ENCODE measurements at regions not wholly inside any gene's neighbourhood (a gene's known extent, or its start where the extent isn't known, plus 50 kb on each side); places are given as distances from the start of the nearest gene placed in this dataset.

GRCh38 chr7:67762516-67762915 is 765.9 kb downstream of the TYW1 start:
- Histone ChIP-seq H3K36me3 (no peaks in the 10 kb centered on the region), H3K4me3 (no peak overlapping the region), H3K27me3 (no peaks in the 10 kb centered on the region), H3K9me3 (no peaks in the 10 kb centered on the region)
- no peak for DNase-seq

DNA sequence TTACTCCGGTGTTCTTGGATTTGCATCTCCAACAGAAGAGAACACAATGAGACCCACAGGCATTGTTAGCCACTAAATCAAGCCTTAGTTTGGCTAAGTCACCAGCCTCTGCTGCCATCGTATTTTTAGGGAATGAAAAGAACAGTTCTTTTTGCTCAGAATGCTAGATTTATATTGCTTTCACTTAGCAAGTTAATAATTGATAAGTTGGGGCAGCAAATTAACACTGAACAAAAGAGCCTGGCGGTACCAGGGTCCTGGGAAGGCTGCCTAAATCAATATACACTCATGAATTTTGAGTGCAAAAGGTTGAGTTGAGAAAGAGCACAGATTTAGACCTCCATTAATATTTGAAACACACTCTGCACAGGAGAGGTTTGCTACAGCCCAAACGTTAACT is 767.7 kb downstream of the TYW1 start:
- no peak for DNase-seq
- Histone ChIP-seq H3K9me3 (no peaks in the 10 kb centered on the region), H3K36me3 (no peaks in the 10 kb centered on the region), H3K27me3 (no peaks in the 10 kb centered on the region), H3K4me3 (no peak overlapping the region)

GRCh38 chr7:67765481-67766175 is 769.0 kb downstream of the TYW1 start:
- Histone ChIP-seq H3K27me3 (no peaks in the 10 kb centered on the region), H3K4me3 (no peak overlapping the region), H3K36me3 (no peaks in the 10 kb centered on the region), H3K9me3 (no peaks in the 10 kb centered on the region)
- DNase-seq, result no peak

DNA sequence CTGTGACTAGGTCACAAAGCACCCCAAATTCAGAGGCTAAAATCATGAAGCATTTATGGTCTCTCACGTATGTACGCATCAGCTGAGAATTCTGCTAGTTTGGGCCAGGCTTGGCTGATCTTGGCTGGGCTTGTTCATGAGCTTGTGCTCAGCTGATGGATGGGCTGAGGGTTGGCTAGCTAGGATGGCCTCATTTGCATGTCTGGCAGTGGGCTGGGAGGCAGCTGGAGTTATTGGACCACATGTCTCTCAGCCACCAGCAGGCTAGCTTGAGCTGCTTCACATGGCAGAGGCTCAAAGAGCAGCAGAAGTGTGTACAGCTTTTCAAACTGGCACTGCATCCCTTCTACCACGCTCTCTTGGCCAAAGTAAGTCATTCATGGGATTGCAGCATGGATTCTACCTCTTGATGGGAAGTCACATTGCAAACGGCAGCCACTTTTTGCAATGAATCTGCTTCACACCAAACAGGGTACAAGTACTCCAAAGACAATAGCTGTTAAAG is 770.3 kb downstream of the TYW1 start:
- Histone ChIP-seq H3K36me3 (no peaks in the 10 kb centered on the region), H3K27me3 (no peaks in the 10 kb centered on the region)
- no peak for DNase-seq

GRCh38 chr7:67771846-67772605 is 775.4 kb downstream of the TYW1 start:
- Histone ChIP-seq H3K4me3 (no peak overlapping the region), H3K27me3 (no peaks in the 10 kb centered on the region), H3K36me3 (no peaks in the 10 kb centered on the region), H3K9me3 (no peaks in the 10 kb centered on the region)
- DNase-seq, result no peak

More for the DNA sequence above, 770.3 kb downstream of the TYW1 start:
- H3K9me3 ChIP-seq, result no peaks in the 10 kb centered on the region
- H3K4me3 ChIP-seq, result no peak overlapping the region

GRCh38 chr7:67773081-67773480 is 776.4 kb downstream of the TYW1 start:
- no peak overlapping the region for H3K4me3 ChIP-seq
- H3K36me3 ChIP-seq, result no peaks in the 10 kb centered on the region
- no peak for DNase-seq
- H3K27me3 ChIP-seq, result no peaks in the 10 kb centered on the region
- H3K9me3 ChIP-seq, result no peaks in the 10 kb centered on the region

- Histone ChIP-seq H3K27me3 (no peaks in the 10 kb centered on the region), H3K4me3 (no peak overlapping the region), H3K36me3 (no peaks in the 10 kb centered on the region), H3K9me3 (no peaks in the 10 kb centered on the region)
- no peak for DNase-seq
Observed at GRCh38 chr7:67777119-67777518, 780.5 kb downstream of the TYW1 start.

- no peak for DNase-seq
- no peaks in the 10 kb centered on the region for H3K9me3 ChIP-seq
- no peak overlapping the region for H3K4me3 ChIP-seq
- no peaks in the 10 kb centered on the region for H3K36me3 ChIP-seq
- H3K27me3 ChIP-seq, result no peaks in the 10 kb centered on the region
Observed at GRCh38 chr7:67781841-67782240, 785.2 kb downstream of the TYW1 start.

GRCh38 chr7:67786021-67786420 is 789.4 kb downstream of the TYW1 start:
- no peaks in the 10 kb centered on the region for H3K9me3 ChIP-seq
- no peak overlapping the region for H3K4me3 ChIP-seq
- H3K36me3 ChIP-seq, result no peaks in the 10 kb centered on the region
- DNase-seq, result no peak
- H3K27me3 ChIP-seq, result no peaks in the 10 kb centered on the region

GRCh38 chr7:67788669-67789068 is 792.0 kb downstream of the TYW1 start:
- Histone ChIP-seq H3K4me3 (no peak overlapping the region), H3K36me3 (no peaks in the 10 kb centered on the region), H3K9me3 (no peaks in the 10 kb centered on the region), H3K27me3 (no peaks in the 10 kb centered on the region)
- DNase-seq, result no peak

GRCh38 chr7:67791918-67792317 is 795.3 kb downstream of the TYW1 start:
- H3K27me3 ChIP-seq, result no peaks in the 10 kb centered on the region
- no peak for DNase-seq

GRCh38 chr7:67794544-67794943 is 797.9 kb downstream of the TYW1 start:
- no peaks in the 10 kb centered on the region for H3K36me3 ChIP-seq
- H3K4me3 ChIP-seq, result no peak overlapping the region
- no peaks in the 10 kb centered on the region for H3K27me3 ChIP-seq
- H3K9me3 ChIP-seq, result no peaks in the 10 kb centered on the region
- no peak for DNase-seq

More at GRCh38 chr7:67791918-67792317, 795.3 kb downstream of the TYW1 start:
- Histone ChIP-seq H3K36me3 (no peaks in the 10 kb centered on the region), H3K9me3 (no peaks in the 10 kb centered on the region), H3K4me3 (no peak overlapping the region)

- Histone ChIP-seq H3K9me3 (no peaks in the 10 kb centered on the region), H3K27me3 (no peaks in the 10 kb centered on the region), H3K36me3 (no peaks in the 10 kb centered on the region), H3K4me3 (no peak overlapping the region)
- DNase-seq, result no peak
Observed at GRCh38 chr7:67803789-67804188, 807.2 kb downstream of the TYW1 start.

- no peak for DNase-seq
- Histone ChIP-seq H3K4me3 (no peak overlapping the region), H3K9me3 (no peaks in the 10 kb centered on the region), H3K36me3 (no peaks in the 10 kb centered on the region), H3K27me3 (no peaks in the 10 kb centered on the region)
Observed at GRCh38 chr7:67805921-67806471, 809.4 kb downstream of the TYW1 start.

- no peak for DNase-seq
- no peaks in the 10 kb centered on the region for H3K9me3 ChIP-seq
Observed at GRCh38 chr7:67807826-67808225, 811.2 kb downstream of the TYW1 start.

DNA sequence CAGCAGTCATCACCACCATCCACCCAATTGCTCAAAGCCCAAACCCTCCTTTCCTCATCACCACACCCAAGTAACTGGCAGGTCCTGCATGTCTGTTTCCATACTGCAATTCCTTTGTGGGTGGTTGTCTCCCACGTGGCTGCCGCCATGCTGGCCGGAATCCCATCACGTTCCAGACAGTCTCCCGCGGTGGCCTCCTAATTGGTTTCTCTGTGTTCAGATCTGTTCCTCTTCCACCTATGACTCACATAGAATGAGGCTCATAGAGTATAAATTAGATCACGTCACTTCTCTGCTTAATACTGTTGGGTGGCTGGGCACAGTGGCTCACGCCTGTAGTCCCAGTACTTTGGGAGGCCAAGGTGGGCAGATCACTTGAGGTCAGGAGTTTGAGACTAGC is 813.0 kb downstream of the TYW1 start:
- H3K27me3 ChIP-seq, result no peaks in the 10 kb centered on the region
- DNase-seq, result peak; percentile 22
- H3K9me3 ChIP-seq, result no peaks in the 10 kb centered on the region
- H3K36me3 ChIP-seq, result no peaks in the 10 kb centered on the region
- H3K4me3 ChIP-seq, result no peak overlapping the region

More at GRCh38 chr7:67807826-67808225, 811.2 kb downstream of the TYW1 start:
- Histone ChIP-seq H3K4me3 (no peak overlapping the region), H3K27me3 (no peaks in the 10 kb centered on the region), H3K36me3 (no peaks in the 10 kb centered on the region)

DNA sequence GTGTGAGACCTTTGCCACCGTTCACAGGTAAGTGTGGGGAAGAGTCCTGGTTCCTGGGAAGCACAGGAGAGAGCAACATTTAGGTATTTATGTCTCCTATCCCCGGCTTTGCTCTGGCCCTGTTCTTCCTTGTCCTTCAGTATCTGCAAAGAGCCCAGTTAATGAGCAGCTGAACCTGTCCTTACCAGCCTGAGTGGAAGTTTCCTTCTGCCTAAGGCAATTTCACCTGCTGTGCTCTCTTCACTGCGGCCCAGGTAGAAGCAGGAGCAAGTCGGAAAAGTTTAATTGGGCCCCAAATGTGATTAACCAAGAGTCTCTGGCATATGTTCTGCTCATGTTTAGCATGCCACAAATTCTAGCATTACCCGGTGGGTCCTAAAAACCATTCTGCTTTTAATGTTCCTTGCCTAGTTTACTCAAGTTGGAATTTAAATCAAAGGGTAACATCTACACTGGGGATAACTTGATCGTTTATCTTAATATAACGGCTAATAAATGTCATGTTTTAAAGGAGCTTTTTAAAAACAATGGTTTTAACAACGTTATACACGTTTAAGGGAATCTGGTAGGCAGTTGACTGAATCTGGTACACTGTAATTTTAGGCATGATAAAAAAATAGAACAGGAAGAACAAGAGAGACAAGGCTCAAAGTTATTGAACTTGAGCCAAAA is 817.1 kb downstream of the TYW1 start:
- Histone ChIP-seq H3K36me3 (no peaks in the 10 kb centered on the region), H3K9me3 (no peaks in the 10 kb centered on the region), H3K4me3 (no peak overlapping the region), H3K27me3 (no peaks in the 10 kb centered on the region)
- no peak for DNase-seq

Data from MG63 (cell line).